Testis (tissue), 2 donors: ENCODE measurements at regions not wholly inside any gene's neighbourhood (a gene's known extent, or its start where the extent isn't known, plus 50 kb on each side); places are given as distances from the start of the nearest gene placed in this dataset.

ENCODE experiments used
- DNase-seq: peaks from one replicate; pipeline ENCODE4 v3.0.0-alpha.2; 2019
- H3K27ac ChIP-seq, 2 donors: fragments of 200-600 bp; sonication (generic); one replicate each; pipeline ENCODE4 v1.5.1; 2019
- H3K27me3 ChIP-seq: fragments of 200-600 bp; sonication (generic); one replicate; pipeline ENCODE4 v1.5.1; 2019
- H3K36me3 ChIP-seq: fragments of 200-600 bp; sonication (generic); one replicate; pipeline ENCODE4 v1.5.1; 2017; ENCODE audit warnings: low read depth; ENCODE audit errors: missing control alignments
- H3K4me1 ChIP-seq: fragments of 200-600 bp; sonication (generic); one replicate; pipeline ENCODE4 v1.5.1; 2019
- H3K4me3 ChIP-seq, 2 donors: fragments of 200-600 bp; sonication (generic); one replicate each; pipeline ENCODE4 v1.5.1; 2017 to 2019
- H3K9me3 ChIP-seq: fragments of 200-600 bp; sonication (generic); one replicate; pipeline ENCODE4 v1.5.1; 2017
- CTCF ChIP-seq, 3 experiments: fragments of 450-650 bp in 2 of 3; fragments of 200-600 bp in 1 of 3; sonication (generic) in 1 of 3; IDR thresholded peaks; one replicate each; pipeline ENCODE4 v1.5.1; 2016 to 2019; ENCODE audit warnings: antibody characterized with exemption in 3 of 3, mild to moderate bottlenecking in 2 of 3, moderate library complexity in 1 of 3
- POLR2A ChIP-seq: fragments of 450-650 bp; IDR thresholded peaks from one replicate; pipeline ENCODE4 v1.6.1; 2017; ENCODE audit warnings: antibody characterized with exemption, mild to moderate bottlenecking, moderate library complexity
- WGBS, 2 donors: methylation state at CpG; one replicate each; pipeline ENCODE4 v1.1.5; 2018; 5-methylcytosine and 5-hydroxymethylcytosine counted together
- intact Hi-C: fragments of 100-400 bp; cut with DNase I; formaldehyde crosslinking; loops from one replicate; pipeline ENCODE4 v1.15.1; 2023; ENCODE audit warnings: low total_unique reads

- Histone ChIP-seq H3K4me1 (no peaks in the 10 kb centered on the region), H3K27me3 (no peaks in the 10 kb centered on the region), H3K4me3 (no peak overlapping the region), H3K9me3 (no peaks in the 10 kb centered on the region), H3K36me3 (no peaks in the 10 kb centered on the region), H3K27ac (no peak overlapping the region)
- 55% methylated on average over 1 of the region's 1 CpG for WGBS, 2 donors
- no peak for DNase-seq
- intact Hi-C loops: no loop called here
- TF ChIP-seq POLR2A (no peak), CTCF (IDR thresholded peaks at IDR 0.05) (no peak)
Measured at GRCh38 chr5:98497418-98497817, 276.0 kb upstream of the RGMB start.

DNA sequence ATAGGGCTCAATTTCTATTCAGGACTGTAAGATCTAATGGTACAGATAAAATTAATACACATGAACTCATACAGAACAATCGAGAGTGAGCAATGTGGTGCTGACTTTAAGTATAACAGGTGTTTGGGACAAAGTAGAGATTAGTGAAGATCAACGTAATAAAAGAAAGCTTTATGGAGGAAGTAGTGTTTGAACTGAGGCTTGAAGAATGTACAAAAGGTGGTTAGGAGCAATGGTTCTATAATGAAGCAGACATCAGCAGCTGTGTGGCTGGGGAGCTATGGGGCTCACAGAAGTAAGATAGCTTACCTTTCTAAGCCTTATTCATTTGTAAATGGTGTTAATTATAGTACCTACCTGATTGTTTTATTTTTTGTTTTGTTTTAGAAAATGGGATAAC, 275.4 kb upstream of the RGMB start:
- Histone ChIP-seq H3K36me3 (no peaks in the 10 kb centered on the region), H3K27ac (no peak overlapping the region), H3K27me3 (no peaks in the 10 kb centered on the region), H3K4me3 (no peak overlapping the region), H3K4me1 (no peaks in the 10 kb centered on the region), H3K9me3 (no peaks in the 10 kb centered on the region)
- intact Hi-C loops: no loop called here
- no peak for DNase-seq
- TF ChIP-seq POLR2A (no peak), CTCF (IDR thresholded peaks at IDR 0.05) (no peak)
- 69 to 76% methylated on average over 2 of the region's 2 CpGs for WGBS, 2 donors

- intact Hi-C loops: no loop called here
- no peak overlapping the region for H3K27ac ChIP-seq
- no peaks in the 10 kb centered on the region for H3K4me1 ChIP-seq
- H3K27me3 ChIP-seq: no peaks in the 10 kb centered on the region
- TF ChIP-seq CTCF (IDR thresholded peaks at IDR 0.05) (no peak), POLR2A (no peak)
- H3K36me3 ChIP-seq: no peaks in the 10 kb centered on the region
- H3K4me3 ChIP-seq: no peak overlapping the region
- WGBS, 2 donors: 81 to 83% methylated on average over 1 of the region's 1 CpG
- H3K9me3 ChIP-seq: no peaks in the 10 kb centered on the region
- DNase-seq: no peak
Measured at GRCh38 chr5:98499892-98500291, 273.6 kb upstream of the RGMB start.

- WGBS, 2 donors: 78 to 96% methylated on average over 3 of the region's 3 CpGs
- no peaks in the 10 kb centered on the region for H3K27me3 ChIP-seq
- DNase-seq: no peak
- no peak overlapping the region for H3K27ac ChIP-seq
- intact Hi-C loops: no loop called here
- no peak overlapping the region for H3K4me3 ChIP-seq
- no peaks in the 10 kb centered on the region for H3K9me3 ChIP-seq
- no peaks in the 10 kb centered on the region for H3K36me3 ChIP-seq
- no peaks in the 10 kb centered on the region for H3K4me1 ChIP-seq
- no peak for TF ChIP-seq CTCF (IDR thresholded peaks at IDR 0.05)
- TF ChIP-seq POLR2A: no peak
Measured at GRCh38 chr5:98500811-98501210, 272.7 kb upstream of the RGMB start.

GRCh38 chr5:98503616-98504015, 269.8 kb upstream of the RGMB start:
- H3K27ac ChIP-seq: no peak overlapping the region
- DNase-seq: no peak
- TF ChIP-seq CTCF (IDR thresholded peaks at IDR 0.05): no peak
- TF ChIP-seq POLR2A: no peak
- intact Hi-C loops: no loop called here
- H3K36me3 ChIP-seq: no peaks in the 10 kb centered on the region
- 54% methylated on average over 2 of the region's 2 CpGs for WGBS, 2 donors
- no peak overlapping the region for H3K4me3 ChIP-seq
- no peaks in the 10 kb centered on the region for H3K9me3 ChIP-seq
- H3K4me1 ChIP-seq: peaks cover under 1% of the 10 kb centered on the region
- H3K27me3 ChIP-seq: no peaks in the 10 kb centered on the region
